AG04450 (cell line): ENCODE measurements at regions not wholly inside any gene's neighbourhood (a gene's known extent, or its start where the extent isn't known, plus 50 kb on each side); places are given as distances from the start of the nearest gene placed in this dataset.

Experiments used
- CTCF ChIA-PET: fragments of 300-600, 350-600 bp; formaldehyde crosslinking; extraction: SDS; loops from one replicate; lab custom pipeline; 2022; ENCODE audit warnings: antibody characterized with exemption, inconsistent platforms; lab: Charles Lee
- POLR2A ChIA-PET: fragments of 350-600 bp; formaldehyde crosslinking; extraction: SDS; loops from one replicate; lab custom pipeline; 2021; ENCODE audit warnings: antibody characterized with exemption, inconsistent platforms; lab: Yijun Ruan, JAX
- DNase-seq: peaks from one replicate; pipeline ENCODE4 v3.0.0-alpha.2; 2011; ENCODE audit warnings: low read depth, low spot score
- H3K27ac ChIP-seq: one replicate; pipeline ENCODE4 v1.5.1; 2012; ENCODE audit warnings: low read depth, low read length, control low read depth
- H3K27me3 ChIP-seq: one replicate; pipeline ENCODE4 v1.6.0; 2012; ENCODE audit warnings: low read length; ENCODE audit not compliant: control insufficient read depth, insufficient read depth
- H3K4me3 ChIP-seq: 2 replicates; pipeline ENCODE4 v1.5.1; 2011; ENCODE audit warnings: mild to moderate bottlenecking, low read depth, low read length, control low read depth
- H3K9me3 ChIP-seq: 2 replicates; pipeline ENCODE4 v1.5.1; 2012; ENCODE audit warnings: low read length; ENCODE audit not compliant: control insufficient read depth, insufficient read depth
- TF ChIP-seq, protein P1 (sequence below): IDR thresholded peaks from 2 replicates; pipeline ENCODE4 v1.5.1; 2011; ENCODE audit warnings: low read depth, low read length, control low read depth, inconsistent platforms

DNA sequence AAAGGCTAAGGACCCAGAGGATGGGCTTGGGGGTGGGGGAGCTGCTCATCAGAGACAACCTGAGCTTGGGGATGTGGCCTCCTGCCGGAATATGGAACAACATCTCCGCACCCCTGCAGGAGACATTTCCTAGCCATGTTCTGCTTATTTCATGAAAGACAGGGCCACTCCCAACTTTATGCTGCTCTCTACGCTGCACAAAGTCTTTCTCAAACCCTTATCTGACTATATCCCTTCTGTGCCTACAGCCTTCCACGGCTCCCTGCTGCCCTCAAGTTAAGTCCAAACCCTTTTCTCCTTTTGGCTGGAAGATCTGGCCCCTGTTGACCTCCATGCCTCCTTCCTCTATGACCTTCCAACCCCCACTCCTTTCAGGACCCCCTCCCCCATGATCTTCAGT, 562.0 kb downstream of the MN1 start:
- POLR2A ChIA-PET = interaction anchor here (0.5 to 1.4 kb wide), 4 partner anchors 12 to 605 kb away, joined by 3 to 5 read pairs (median 4); no protein-coding TSS in a partner anchor
- Histone ChIP-seq H3K4me3 (no peak overlapping the region), H3K9me3 (peaks cover 3% of the 10 kb centered on the region; the same call in 1 of the 2 replicates), H3K27me3 (peaks cover 5% of the 10 kb centered on the region), H3K27ac (peak overlapping the region; percentile 75)
- DNase-seq = no peak
- TF ChIP-seq, protein P1, sequence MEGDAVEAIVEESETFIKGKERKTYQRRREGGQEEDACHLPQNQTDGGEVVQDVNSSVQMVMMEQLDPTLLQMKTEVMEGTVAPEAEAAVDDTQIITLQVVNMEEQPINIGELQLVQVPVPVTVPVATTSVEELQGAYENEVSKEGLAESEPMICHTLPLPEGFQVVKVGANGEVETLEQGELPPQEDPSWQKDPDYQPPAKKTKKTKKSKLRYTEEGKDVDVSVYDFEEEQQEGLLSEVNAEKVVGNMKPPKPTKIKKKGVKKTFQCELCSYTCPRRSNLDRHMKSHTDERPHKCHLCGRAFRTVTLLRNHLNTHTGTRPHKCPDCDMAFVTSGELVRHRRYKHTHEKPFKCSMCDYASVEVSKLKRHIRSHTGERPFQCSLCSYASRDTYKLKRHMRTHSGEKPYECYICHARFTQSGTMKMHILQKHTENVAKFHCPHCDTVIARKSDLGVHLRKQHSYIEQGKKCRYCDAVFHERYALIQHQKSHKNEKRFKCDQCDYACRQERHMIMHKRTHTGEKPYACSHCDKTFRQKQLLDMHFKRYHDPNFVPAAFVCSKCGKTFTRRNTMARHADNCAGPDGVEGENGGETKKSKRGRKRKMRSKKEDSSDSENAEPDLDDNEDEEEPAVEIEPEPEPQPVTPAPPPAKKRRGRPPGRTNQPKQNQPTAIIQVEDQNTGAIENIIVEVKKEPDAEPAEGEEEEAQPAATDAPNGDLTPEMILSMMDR = no peak
- CTCF ChIA-PET = no interaction called here

DNA sequence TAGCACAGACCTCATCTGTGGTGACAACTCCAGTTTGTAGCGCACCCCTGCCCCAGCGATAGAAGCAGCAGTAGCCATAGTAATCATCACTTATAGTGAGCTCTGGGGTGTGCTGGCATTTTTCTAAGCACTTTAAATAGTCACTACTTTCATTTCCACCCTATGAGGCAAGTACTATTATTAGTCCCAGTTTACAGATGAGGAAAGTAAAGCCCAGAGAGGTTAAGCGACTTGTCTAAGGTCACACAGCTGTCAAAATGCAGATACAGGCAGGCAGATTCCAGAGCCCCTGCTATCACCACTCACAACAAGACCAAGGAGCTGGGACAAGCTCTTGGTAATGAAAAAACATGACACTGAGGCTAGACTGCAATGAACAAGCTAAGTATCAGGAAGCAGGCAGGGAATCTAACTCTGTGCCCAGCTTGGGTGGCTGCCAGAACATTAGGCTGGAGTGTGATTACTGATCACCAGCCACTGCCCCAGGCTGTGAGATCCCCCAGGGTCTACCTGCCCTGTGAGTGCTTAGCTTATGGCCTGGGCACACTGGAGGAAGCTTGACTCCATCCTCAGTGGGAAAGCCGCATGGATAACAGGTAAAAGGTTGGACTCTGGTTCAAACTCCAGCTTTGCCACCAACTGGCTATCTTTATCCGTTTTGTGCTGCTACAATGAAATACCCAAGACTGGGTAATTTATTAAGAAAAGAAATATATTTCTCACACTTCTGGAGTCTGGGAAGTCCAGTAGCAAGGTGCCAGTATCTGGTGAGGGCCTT, 561.1 kb downstream of the MN1 start:
- peaks cover 5% of the 10 kb centered on the region for H3K27me3 ChIP-seq
- DNase-seq = no peak
- H3K4me3 ChIP-seq = no peak overlapping the region
- peaks cover 3% of the 10 kb centered on the region; the same call in 1 of the 2 replicates for H3K9me3 ChIP-seq
- H3K27ac ChIP-seq = no peak overlapping the region
- ChIA-PET POLR2A (no interaction called here), CTCF (no interaction called here)
- TF ChIP-seq, protein P1 = no peak

DNA sequence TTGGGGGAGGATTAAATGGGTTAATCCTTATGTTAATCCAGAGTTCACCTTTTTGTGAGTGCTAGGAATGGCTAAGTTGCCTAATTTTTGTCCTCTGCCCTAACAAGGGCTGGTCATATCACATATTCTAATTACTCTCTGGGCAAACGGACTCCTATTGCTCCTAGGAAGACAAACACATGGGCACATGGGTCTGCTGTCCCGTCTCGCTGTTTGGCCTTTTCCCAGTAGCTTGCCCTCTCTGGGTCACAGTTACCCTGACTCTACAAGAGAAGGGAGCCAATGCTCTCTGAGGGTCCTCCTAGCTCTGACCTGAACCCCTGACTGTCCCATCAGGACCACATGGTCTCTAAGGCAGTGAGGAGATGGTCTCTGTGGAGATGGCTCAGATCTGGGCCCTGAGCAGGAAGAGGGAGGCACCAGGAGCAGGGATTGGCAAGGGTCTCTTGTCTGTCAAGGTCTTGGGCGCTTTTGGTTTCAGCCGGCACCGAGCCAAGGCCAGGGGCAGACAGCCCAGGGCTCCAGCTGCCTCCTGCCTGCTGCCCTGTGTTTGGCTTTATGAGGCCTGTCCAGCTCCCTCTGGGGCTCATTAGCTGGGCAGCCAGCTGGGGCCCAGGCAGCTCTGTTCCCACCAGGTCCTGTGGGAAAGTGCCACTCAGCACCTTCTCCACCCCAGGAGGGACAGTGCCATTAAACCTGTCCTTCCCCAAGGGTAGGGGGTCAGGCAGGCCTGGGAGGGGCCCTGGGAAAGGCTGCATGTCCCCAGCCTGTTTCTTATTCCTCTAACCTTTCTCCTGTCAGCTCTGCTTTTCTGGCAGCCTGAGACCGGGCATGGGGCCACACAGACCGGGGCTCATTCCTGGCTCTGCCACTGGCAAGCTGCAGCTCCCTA, 559.9 kb downstream of the MN1 start:
- ChIA-PET CTCF (interaction anchor here (0.9 kb wide), 1 partner anchor 9 kb away, joined by 3 read pairs; no protein-coding TSS in a partner anchor), POLR2A (interaction anchor here (0.5 kb wide), 1 partner anchor 634 kb away, joined by 7 read pairs; no protein-coding TSS in a partner anchor)
- peaks cover 3% of the 10 kb centered on the region; the same call in 1 of the 2 replicates for H3K9me3 ChIP-seq
- no peak for DNase-seq
- no peak overlapping the region for H3K4me3 ChIP-seq
- peaks cover 5% of the 10 kb centered on the region for H3K27me3 ChIP-seq
- TF ChIP-seq, protein P1 = no peak
- H3K27ac ChIP-seq = no peak overlapping the region

DNA sequence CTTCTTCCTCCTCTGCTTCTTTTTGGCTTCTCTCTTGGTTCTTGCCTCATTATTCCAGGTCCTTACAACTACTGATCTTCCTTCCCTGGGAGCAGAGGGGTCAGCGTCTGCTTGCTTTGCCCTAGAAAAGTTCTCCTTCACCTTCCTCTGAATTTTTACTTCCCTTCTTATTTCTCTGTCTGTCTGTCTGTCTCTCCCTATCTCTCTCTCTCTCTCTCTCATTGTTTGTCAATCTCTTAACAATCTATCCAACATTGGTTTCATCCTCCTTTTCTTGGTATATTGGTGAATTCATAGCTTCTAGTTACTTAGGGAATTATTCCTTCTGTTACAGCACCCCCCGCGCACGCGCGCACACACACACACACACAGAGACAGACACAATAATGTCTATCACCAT, 559.1 kb downstream of the MN1 start:
- H3K4me3 ChIP-seq = no peak overlapping the region
- H3K27me3 ChIP-seq = peaks cover 5% of the 10 kb centered on the region
- DNase-seq = no peak
- TF ChIP-seq, protein P1 = no peak
- CTCF ChIA-PET = no interaction called here
- H3K9me3 ChIP-seq = peaks cover 3% of the 10 kb centered on the region; the same call in 1 of the 2 replicates
- no peak overlapping the region for H3K27ac ChIP-seq
- POLR2A ChIA-PET = no interaction called here
